ENCODE measurements at regions not wholly inside any gene's neighbourhood (a gene's known extent, or its start where the extent isn't known, plus 50 kb on each side); places are given as distances from the start of the nearest gene placed in this dataset.

GRCh38 chr2:175626796-175627195 lies 375.3 kb downstream of the LNPK start:
- H3K4me2 ChIP-seq (ENCODE audit: low read length), result no peak overlapping the region
- no peaks in the 10 kb centered on the region for H3K9me3 ChIP-seq (ENCODE audit: control insufficient read depth, low read length)
- no peaks in the 10 kb centered on the region for H3K27me3 ChIP-seq (ENCODE audit: control insufficient read depth, insufficient read depth, low read length)
- no peak overlapping the region for H3K9ac ChIP-seq
- TF ChIP-seq, protein P1, sequence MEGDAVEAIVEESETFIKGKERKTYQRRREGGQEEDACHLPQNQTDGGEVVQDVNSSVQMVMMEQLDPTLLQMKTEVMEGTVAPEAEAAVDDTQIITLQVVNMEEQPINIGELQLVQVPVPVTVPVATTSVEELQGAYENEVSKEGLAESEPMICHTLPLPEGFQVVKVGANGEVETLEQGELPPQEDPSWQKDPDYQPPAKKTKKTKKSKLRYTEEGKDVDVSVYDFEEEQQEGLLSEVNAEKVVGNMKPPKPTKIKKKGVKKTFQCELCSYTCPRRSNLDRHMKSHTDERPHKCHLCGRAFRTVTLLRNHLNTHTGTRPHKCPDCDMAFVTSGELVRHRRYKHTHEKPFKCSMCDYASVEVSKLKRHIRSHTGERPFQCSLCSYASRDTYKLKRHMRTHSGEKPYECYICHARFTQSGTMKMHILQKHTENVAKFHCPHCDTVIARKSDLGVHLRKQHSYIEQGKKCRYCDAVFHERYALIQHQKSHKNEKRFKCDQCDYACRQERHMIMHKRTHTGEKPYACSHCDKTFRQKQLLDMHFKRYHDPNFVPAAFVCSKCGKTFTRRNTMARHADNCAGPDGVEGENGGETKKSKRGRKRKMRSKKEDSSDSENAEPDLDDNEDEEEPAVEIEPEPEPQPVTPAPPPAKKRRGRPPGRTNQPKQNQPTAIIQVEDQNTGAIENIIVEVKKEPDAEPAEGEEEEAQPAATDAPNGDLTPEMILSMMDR (IDR thresholded peaks at IDR 0.05), result no peak
- H3K79me2 ChIP-seq, result no peaks in the 10 kb centered on the region
- no peaks in the 10 kb centered on the region for H3K36me3 ChIP-seq (ENCODE audit: control insufficient read depth, insufficient read depth, low read length)
- no peak overlapping the region for H3K27ac ChIP-seq
- peaks cover 16% of the 10 kb centered on the region for H3K4me1 ChIP-seq
- H2AFZ ChIP-seq, result no peak overlapping the region
- no peak overlapping the region for H3K4me3 ChIP-seq (ENCODE audit: low read depth, low read length)

DNA sequence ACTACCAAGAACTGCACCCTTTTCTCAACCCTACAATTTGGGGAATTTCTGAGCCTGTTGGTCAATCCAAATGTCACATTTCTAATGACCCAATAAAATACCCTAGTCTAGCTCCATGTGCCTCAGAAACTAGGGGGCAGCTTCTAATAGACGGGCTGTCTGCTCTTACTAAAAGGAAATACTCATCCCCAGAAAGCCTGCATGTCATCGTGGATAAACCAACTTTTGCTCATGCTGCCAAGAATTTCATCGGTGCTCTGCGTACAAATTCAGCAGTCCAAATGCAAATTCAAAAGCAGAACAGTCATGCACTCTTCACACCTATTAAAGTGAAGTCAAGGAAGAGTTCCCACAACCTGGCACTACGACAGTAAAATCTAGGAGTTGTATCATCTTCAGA lies 377.3 kb downstream of the LNPK start:
- Histone ChIP-seq H2AFZ (peak overlapping the region; percentile 4), H3K79me2 (no peaks in the 10 kb centered on the region), H3K9me3 (ENCODE audit: control insufficient read depth, low read length) (no peaks in the 10 kb centered on the region), H3K9ac (no peak overlapping the region), H3K4me3 (ENCODE audit: low read depth, low read length) (no peak overlapping the region), H3K27me3 (ENCODE audit: control insufficient read depth, insufficient read depth, low read length) (no peaks in the 10 kb centered on the region), H3K36me3 (ENCODE audit: control insufficient read depth, insufficient read depth, low read length) (no peaks in the 10 kb centered on the region), H3K27ac (peak overlapping the region; percentile 51), H3K4me2 (ENCODE audit: low read length) (peak overlapping the region; percentile 18), H3K4me1 (peaks cover 16% of the 10 kb centered on the region)
- TF ChIP-seq, protein P1 (IDR thresholded peaks at IDR 0.05), result no peak

DNA sequence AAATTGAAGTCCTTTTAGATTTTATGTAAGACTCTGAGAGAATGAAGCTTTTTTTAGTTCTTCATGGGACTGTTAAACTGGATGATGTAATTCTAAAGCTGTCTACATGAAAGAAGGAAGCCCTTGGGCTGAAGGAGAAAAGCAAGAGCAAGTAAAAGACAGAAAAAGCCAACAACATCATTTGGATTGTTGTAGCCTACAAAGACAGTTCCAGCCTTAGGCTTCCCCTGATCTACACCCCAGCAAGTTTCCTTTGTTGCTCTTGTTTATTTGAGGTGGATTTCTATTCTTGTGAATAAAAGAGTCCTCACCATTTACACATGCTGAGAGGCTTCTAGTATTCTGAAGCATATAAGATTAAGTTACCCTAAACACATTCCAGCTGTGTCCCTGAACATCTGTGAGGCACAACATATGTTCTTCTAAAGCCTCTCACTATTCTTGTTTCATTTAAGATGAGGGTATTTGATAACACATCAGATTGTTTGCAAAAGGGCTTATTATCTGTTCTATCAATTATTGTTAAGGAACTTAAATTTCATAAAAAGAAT lies 377.8 kb downstream of the LNPK start:
- no peak overlapping the region for H3K4me2 ChIP-seq (ENCODE audit: low read length)
- peak overlapping the region; percentile 4 for H2AFZ ChIP-seq
- no peaks in the 10 kb centered on the region for H3K79me2 ChIP-seq
- TF ChIP-seq, protein P1 (IDR thresholded peaks at IDR 0.05), result no peak
- H3K27me3 ChIP-seq (ENCODE audit: control insufficient read depth, insufficient read depth, low read length), result no peaks in the 10 kb centered on the region
- no peaks in the 10 kb centered on the region for H3K36me3 ChIP-seq (ENCODE audit: control insufficient read depth, insufficient read depth, low read length)
- H3K27ac ChIP-seq, result peak overlapping the region; percentile 51
- no peak overlapping the region for H3K4me3 ChIP-seq (ENCODE audit: low read depth, low read length)
- no peaks in the 10 kb centered on the region for H3K9me3 ChIP-seq (ENCODE audit: control insufficient read depth, low read length)
- H3K4me1 ChIP-seq, result peaks cover 16% of the 10 kb centered on the region
- no peak overlapping the region for H3K9ac ChIP-seq

DNA sequence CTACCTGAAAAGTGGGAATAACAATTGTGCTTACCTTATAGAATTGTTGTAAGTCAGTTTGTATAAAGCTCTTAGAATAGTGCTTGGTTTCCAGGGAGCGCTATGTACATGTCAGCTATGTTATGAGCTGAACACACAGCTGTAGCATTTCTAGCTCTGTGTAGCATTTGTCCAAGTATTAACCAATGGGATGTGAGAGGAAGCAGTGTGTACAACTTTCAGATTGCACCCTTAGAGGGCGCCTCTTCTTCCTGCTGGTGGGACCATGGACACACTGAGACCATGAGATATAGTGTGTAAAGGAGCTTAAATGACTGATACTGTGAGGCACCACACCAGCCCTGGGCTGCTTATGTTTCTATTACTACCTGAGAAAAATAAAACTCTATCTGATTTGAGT lies 380.2 kb downstream of the LNPK start:
- TF ChIP-seq, protein P1 (IDR thresholded peaks at IDR 0.05), result no peak
- no peaks in the 10 kb centered on the region for H3K27me3 ChIP-seq (ENCODE audit: control insufficient read depth, insufficient read depth, low read length)
- H3K36me3 ChIP-seq (ENCODE audit: control insufficient read depth, insufficient read depth, low read length), result no peaks in the 10 kb centered on the region
- no peak overlapping the region for H3K27ac ChIP-seq
- no peaks in the 10 kb centered on the region for H3K79me2 ChIP-seq
- H3K4me2 ChIP-seq (ENCODE audit: low read length), result no peak overlapping the region
- no peak overlapping the region for H3K9ac ChIP-seq
- H3K9me3 ChIP-seq (ENCODE audit: control insufficient read depth, low read length), result no peaks in the 10 kb centered on the region
- no peak overlapping the region for H2AFZ ChIP-seq
- peaks cover 16% of the 10 kb centered on the region for H3K4me1 ChIP-seq
- H3K4me3 ChIP-seq (ENCODE audit: low read depth, low read length), result no peak overlapping the region

GRCh38 chr2:175620106-175620505 lies 382.0 kb downstream of the LNPK start:
- TF ChIP-seq, protein P1 (IDR thresholded peaks at IDR 0.05), result no peak
- H3K4me2 ChIP-seq (ENCODE audit: low read length), result no peak overlapping the region
- no peaks in the 10 kb centered on the region for H3K9me3 ChIP-seq (ENCODE audit: control insufficient read depth, low read length)
- no peak overlapping the region for H3K4me3 ChIP-seq (ENCODE audit: low read depth, low read length)
- H3K4me1 ChIP-seq, result peaks cover 12% of the 10 kb centered on the region
- no peak overlapping the region for H3K9ac ChIP-seq
- H3K27ac ChIP-seq, result no peak overlapping the region
- H3K36me3 ChIP-seq (ENCODE audit: control insufficient read depth, insufficient read depth, low read length), result no peaks in the 10 kb centered on the region
- no peaks in the 10 kb centered on the region for H3K27me3 ChIP-seq (ENCODE audit: control insufficient read depth, insufficient read depth, low read length)
- no peaks in the 10 kb centered on the region for H3K79me2 ChIP-seq
- no peak overlapping the region for H2AFZ ChIP-seq

All from parathyroid adenoma (tissue), 2 donors.